ENCODE measurements at regions not wholly inside any gene's neighbourhood (a gene's known extent, or its start where the extent isn't known, plus 50 kb on each side); places are given as distances from the start of the nearest gene placed in this dataset.

DNA sequence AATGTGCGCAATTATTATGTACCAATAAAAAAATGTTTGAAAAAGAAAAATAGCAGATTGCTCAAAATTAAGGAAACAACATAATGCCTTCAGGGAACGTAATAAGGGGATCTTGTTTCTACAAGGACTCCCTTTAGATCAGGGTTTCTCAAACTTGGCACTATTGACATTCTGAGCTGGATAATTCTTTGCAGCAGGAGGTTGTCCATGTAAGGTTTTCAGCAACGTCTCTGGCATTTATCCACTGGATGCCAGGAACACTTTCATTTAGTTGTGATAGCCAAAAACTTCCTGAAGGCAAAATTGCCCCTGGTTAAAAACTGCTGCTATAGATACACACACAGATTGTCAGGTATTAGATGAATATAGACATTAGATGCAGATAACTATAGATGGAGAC lies 666.7 kb upstream of the ADAMTS5 start:
- Histone ChIP-seq H3K4me3 (no peak overlapping the region), H3K27me3 (no peaks in the 10 kb centered on the region), H3K9me3 (no peaks in the 10 kb centered on the region), H3K36me3 (no peaks in the 10 kb centered on the region), H3K27ac (no peak overlapping the region), H3K4me1 (no peaks in the 10 kb centered on the region)
- DNase-seq = no peak
- TF ChIP-seq POLR2A (IDR thresholded peaks at IDR 0.05) = no peak
- TF ChIP-seq, protein P1, sequence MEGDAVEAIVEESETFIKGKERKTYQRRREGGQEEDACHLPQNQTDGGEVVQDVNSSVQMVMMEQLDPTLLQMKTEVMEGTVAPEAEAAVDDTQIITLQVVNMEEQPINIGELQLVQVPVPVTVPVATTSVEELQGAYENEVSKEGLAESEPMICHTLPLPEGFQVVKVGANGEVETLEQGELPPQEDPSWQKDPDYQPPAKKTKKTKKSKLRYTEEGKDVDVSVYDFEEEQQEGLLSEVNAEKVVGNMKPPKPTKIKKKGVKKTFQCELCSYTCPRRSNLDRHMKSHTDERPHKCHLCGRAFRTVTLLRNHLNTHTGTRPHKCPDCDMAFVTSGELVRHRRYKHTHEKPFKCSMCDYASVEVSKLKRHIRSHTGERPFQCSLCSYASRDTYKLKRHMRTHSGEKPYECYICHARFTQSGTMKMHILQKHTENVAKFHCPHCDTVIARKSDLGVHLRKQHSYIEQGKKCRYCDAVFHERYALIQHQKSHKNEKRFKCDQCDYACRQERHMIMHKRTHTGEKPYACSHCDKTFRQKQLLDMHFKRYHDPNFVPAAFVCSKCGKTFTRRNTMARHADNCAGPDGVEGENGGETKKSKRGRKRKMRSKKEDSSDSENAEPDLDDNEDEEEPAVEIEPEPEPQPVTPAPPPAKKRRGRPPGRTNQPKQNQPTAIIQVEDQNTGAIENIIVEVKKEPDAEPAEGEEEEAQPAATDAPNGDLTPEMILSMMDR (IDR thresholded peaks at IDR 0.05) = no peak
- intact Hi-C loops (cut with DNase I; ENCODE audit: low total_unique reads) = no loop called here

DNA sequence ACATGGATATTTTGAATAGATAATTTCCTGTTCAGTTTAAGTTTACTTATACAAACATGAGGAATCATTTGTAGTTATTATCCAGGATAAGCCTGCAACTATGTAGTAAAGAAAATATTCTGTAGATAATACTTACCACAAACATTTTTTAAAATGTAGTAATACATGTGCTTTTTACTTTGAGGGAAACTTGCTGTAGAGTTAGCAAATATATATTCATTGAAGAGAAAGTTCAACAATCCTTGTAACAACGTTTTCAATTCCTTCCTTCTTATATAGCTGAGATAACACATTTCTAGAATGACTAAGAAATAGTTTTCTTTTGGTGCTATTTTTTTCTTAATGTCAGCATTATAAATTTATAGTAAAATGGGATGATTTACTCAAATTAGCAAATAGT lies 664.6 kb upstream of the ADAMTS5 start:
- no peak overlapping the region for H3K27ac ChIP-seq
- no peak for DNase-seq
- no peaks in the 10 kb centered on the region for H3K27me3 ChIP-seq
- intact Hi-C loops (cut with DNase I; ENCODE audit: low total_unique reads) = no loop called here
- TF ChIP-seq, protein P1 (IDR thresholded peaks at IDR 0.05) = no peak
- no peak for TF ChIP-seq POLR2A (IDR thresholded peaks at IDR 0.05)
- H3K4me1 ChIP-seq = no peaks in the 10 kb centered on the region
- H3K4me3 ChIP-seq = no peak overlapping the region
- no peaks in the 10 kb centered on the region for H3K36me3 ChIP-seq
- H3K9me3 ChIP-seq = no peaks in the 10 kb centered on the region

DNA sequence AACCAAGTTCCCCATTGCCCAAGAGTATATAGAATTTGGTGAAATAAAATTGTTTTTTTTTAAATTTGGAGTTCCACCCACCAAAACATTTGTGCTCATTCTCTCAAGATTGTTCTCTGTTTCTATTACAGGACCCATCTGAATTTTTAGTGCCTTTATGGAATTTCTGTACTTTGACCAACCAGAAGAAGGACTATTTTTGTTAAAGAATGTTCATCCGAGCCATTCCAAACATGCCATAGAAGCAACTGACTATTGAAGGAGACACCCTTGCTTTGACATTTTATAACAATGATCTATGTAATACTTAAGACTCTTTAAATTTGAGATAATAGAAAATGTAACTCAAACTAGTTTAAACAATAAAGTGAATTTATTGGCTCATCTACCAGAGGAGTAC lies 655.7 kb upstream of the ADAMTS5 start:
- DNase-seq = no peak
- no peaks in the 10 kb centered on the region for H3K4me1 ChIP-seq
- H3K36me3 ChIP-seq = no peaks in the 10 kb centered on the region
- TF ChIP-seq POLR2A (IDR thresholded peaks at IDR 0.05) = no peak
- TF ChIP-seq, protein P1 (IDR thresholded peaks at IDR 0.05) = no peak
- H3K27me3 ChIP-seq = no peaks in the 10 kb centered on the region
- intact Hi-C loops (cut with DNase I; ENCODE audit: low total_unique reads) = no loop called here
- H3K27ac ChIP-seq = no peak overlapping the region
- no peaks in the 10 kb centered on the region for H3K9me3 ChIP-seq
- H3K4me3 ChIP-seq = no peak overlapping the region

DNA sequence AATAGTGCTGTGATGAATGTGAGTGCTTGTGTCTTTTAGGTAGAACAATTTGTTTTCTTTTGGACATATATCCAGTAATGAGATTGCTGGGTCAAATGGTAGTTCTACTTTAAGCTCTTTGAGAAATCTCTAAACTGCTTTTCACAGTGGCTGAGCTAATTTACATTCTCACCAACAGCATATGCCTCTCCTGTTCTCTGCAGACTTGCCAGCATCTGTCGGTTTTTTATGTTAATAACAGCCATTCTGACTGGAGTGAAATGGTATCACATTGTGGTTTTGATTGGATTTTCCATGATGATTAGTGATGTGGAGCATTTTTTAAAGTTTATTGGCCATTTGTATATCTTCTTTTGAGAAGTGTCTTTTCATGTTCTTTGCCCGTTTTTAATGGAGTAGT lies 647.3 kb upstream of the ADAMTS5 start:
- no peaks in the 10 kb centered on the region for H3K4me1 ChIP-seq
- H3K4me3 ChIP-seq = no peak overlapping the region
- H3K27ac ChIP-seq = no peak overlapping the region
- H3K9me3 ChIP-seq = no peaks in the 10 kb centered on the region
- no peaks in the 10 kb centered on the region for H3K27me3 ChIP-seq
- no peak for DNase-seq
- intact Hi-C loops (cut with DNase I; ENCODE audit: low total_unique reads) = no loop called here
- H3K36me3 ChIP-seq = no peaks in the 10 kb centered on the region
- TF ChIP-seq, protein P1 (IDR thresholded peaks at IDR 0.05) = no peak
- TF ChIP-seq POLR2A (IDR thresholded peaks at IDR 0.05) = no peak

DNA sequence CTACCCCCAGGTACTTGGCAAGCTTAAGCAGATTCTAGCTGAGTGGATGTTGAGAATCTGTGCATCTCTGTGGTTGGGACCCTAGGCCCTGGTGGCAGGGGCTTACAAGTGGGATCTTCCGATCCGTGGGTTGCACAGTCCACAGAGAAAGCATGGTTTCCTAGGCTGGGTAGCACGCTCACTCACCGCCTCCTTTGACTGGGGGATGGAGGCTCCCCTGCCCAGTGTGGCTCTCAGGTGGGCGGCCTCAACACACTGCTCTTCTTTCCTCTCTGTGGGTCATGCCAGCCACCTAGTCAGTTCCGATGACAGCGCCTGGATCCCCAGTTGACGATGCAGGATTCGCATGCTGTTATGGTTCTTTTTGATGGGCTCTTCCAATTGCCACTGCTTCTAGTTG lies 639.5 kb upstream of the ADAMTS5 start:
- Histone ChIP-seq H3K36me3 (no peaks in the 10 kb centered on the region), H3K27ac (no peak overlapping the region), H3K4me3 (no peak overlapping the region), H3K4me1 (no peaks in the 10 kb centered on the region), H3K9me3 (no peaks in the 10 kb centered on the region), H3K27me3 (no peaks in the 10 kb centered on the region)
- no peak for TF ChIP-seq POLR2A (IDR thresholded peaks at IDR 0.05)
- TF ChIP-seq, protein P1 (IDR thresholded peaks at IDR 0.05) = no peak
- intact Hi-C loops (cut with DNase I; ENCODE audit: low total_unique reads) = no loop called here
- no peak for DNase-seq

Data from uterus (tissue), 3 donors.